MM.1S (cell line): ENCODE measurements at regions not wholly inside any gene's neighbourhood (a gene's known extent, or its start where the extent isn't known, plus 50 kb on each side); places are given as distances from the start of the nearest gene placed in this dataset.

Experiments
- DNase-seq: peaks from one replicate; pipeline ENCODE4 v3.0.0-alpha.2; 2015
- H2AFZ ChIP-seq: fragments of 300-600 bp; sonication (generic); 2 replicates; pipeline ENCODE4 v1.6.0; 2016; ENCODE audit warnings: antibody characterized with exemption, low read length
- H3F3A ChIP-seq: fragments of 300-600 bp; sonication (generic); 2 replicates; pipeline ENCODE4 v1.6.1; 2016; ENCODE audit warnings: mild to moderate bottlenecking, antibody characterized with exemption, low read length, moderate library complexity, mixed read lengths; ENCODE audit not compliant: insufficient read depth
- H3K27ac ChIP-seq: fragments of 300-600 bp; sonication (generic); 2 replicates; pipeline ENCODE4 v1.5.1; 2016; ENCODE audit warnings: mild to moderate bottlenecking, low read length
- H3K27me3 ChIP-seq: fragments of 300-600 bp; sonication (generic); replicated peaks from 2 replicates; pipeline ENCODE4 v1.6.0; 2016; ENCODE audit warnings: low read length; ENCODE audit not compliant: insufficient read depth
- H3K36me3 ChIP-seq: fragments of 300-600 bp; sonication (generic); replicated peaks from 2 replicates; pipeline ENCODE4 v1.6.1; 2016; ENCODE audit warnings: mild to moderate bottlenecking, low read length, mixed read lengths; ENCODE audit not compliant: insufficient read depth
- H3K4me1 ChIP-seq: fragments of 300-600 bp; sonication (generic); 2 replicates; pipeline ENCODE4 v1.6.1; 2016; ENCODE audit warnings: low read length, mixed read lengths
- H3K4me2 ChIP-seq: fragments of 300-600 bp; sonication (generic); 2 replicates; pipeline ENCODE4 v1.6.0; 2016; ENCODE audit warnings: low read depth, low read length
- H3K4me3 ChIP-seq: fragments of 300-600 bp; sonication (generic); 2 replicates; pipeline ENCODE4 v1.5.1; 2016; ENCODE audit warnings: low read length, mixed read lengths
- H3K79me2 ChIP-seq: fragments of 300-600 bp; sonication (generic); 2 replicates; pipeline ENCODE4 v1.6.1; 2016; ENCODE audit warnings: mixed run types, low read length, mixed read lengths
- H3K9ac ChIP-seq: fragments of 300-600 bp; sonication (generic); 2 replicates; pipeline ENCODE4 v1.6.1; 2016; ENCODE audit warnings: low read length, mixed read lengths
- H3K9me2 ChIP-seq: fragments of 300-600 bp; sonication (generic); replicated peaks from 2 replicates; pipeline ENCODE4 v1.6.1; 2016; ENCODE audit warnings: mild to moderate bottlenecking, low read length, mixed read lengths; ENCODE audit not compliant: insufficient read depth
- H3K9me3 ChIP-seq: fragments of 300-600 bp; sonication (generic); replicated peaks from 2 replicates; pipeline ENCODE4 v1.6.1; 2016; ENCODE audit warnings: mild to moderate bottlenecking, low read length, mixed read lengths; ENCODE audit not compliant: insufficient read depth
- H4K20me1 ChIP-seq: fragments of 300-600 bp; sonication (generic); 2 replicates; pipeline ENCODE4 v1.6.1; 2016; ENCODE audit warnings: mild to moderate bottlenecking, low read length, moderate library complexity, mixed read lengths; ENCODE audit not compliant: insufficient read depth
- CTCF ChIP-seq: fragments of 300-600 bp; sonication (generic); IDR thresholded peaks from 2 replicates; pipeline ENCODE4 v1.5.1; 2016; ENCODE audit warnings: antibody characterized with exemption, low read length, mixed read lengths
- EZH2 ChIP-seq: fragments of 300-600 bp; sonication (generic); optimal IDR thresholded peaks from 2 replicates; pipeline ENCODE3; 2017; ENCODE audit warnings: low read depth, mild to moderate bottlenecking, antibody characterized with exemption, low read length, mixed read lengths
- EZH2phosphoT487 ChIP-seq: fragments of 300-600 bp; sonication (generic); IDR thresholded peaks from 2 replicates; pipeline ENCODE4 v1.6.1; 2018; ENCODE audit warnings: antibody characterized with exemption, low read length

- Histone ChIP-seq H3K9me3 (no peaks in the 10 kb centered on the region), H3K36me3 (no peaks in the 10 kb centered on the region), H4K20me1 (no peaks in the 10 kb centered on the region), H3K4me3 (no peak overlapping the region), H2AFZ (no peak overlapping the region), H3K9me2 (no peaks in the 10 kb centered on the region), H3K4me2 (no peak overlapping the region), H3K9ac (no peak overlapping the region), H3K27me3 (no peaks in the 10 kb centered on the region), H3K27ac (no peak overlapping the region), H3K4me1 (no peaks in the 10 kb centered on the region), H3K79me2 (no peaks in the 10 kb centered on the region), H3F3A (no peaks in the 10 kb centered on the region)
- TF ChIP-seq EZH2, result no peak
- TF ChIP-seq EZH2phosphoT487, result no peak
- no peak for TF ChIP-seq CTCF
- DNase-seq, result no peak
Measured at GRCh38 chr12:114774197-114774596, 90.2 kb upstream of the TBX3 start.

GRCh38 chr12:114770323-114770722 lies 86.3 kb upstream of the TBX3 start:
- H2AFZ ChIP-seq, result no peak overlapping the region
- H3K4me1 ChIP-seq, result no peaks in the 10 kb centered on the region
- no peak overlapping the region for H3K4me2 ChIP-seq
- no peak for DNase-seq
- H3K27ac ChIP-seq, result no peak overlapping the region
- H3K9ac ChIP-seq, result no peak overlapping the region
- H3K9me3 ChIP-seq, result no peaks in the 10 kb centered on the region
- no peaks in the 10 kb centered on the region for H3F3A ChIP-seq
- no peaks in the 10 kb centered on the region for H3K36me3 ChIP-seq
- no peaks in the 10 kb centered on the region for H3K9me2 ChIP-seq
- H3K79me2 ChIP-seq, result no peaks in the 10 kb centered on the region
- TF ChIP-seq EZH2phosphoT487, result no peak
- no peak for TF ChIP-seq CTCF
- TF ChIP-seq EZH2, result no peak
- no peak overlapping the region for H3K4me3 ChIP-seq
- no peaks in the 10 kb centered on the region for H4K20me1 ChIP-seq
- no peaks in the 10 kb centered on the region for H3K27me3 ChIP-seq

- H3K27me3 ChIP-seq, result no peaks in the 10 kb centered on the region
- no peaks in the 10 kb centered on the region for H3K9me3 ChIP-seq
- H3K4me1 ChIP-seq, result no peaks in the 10 kb centered on the region
- no peaks in the 10 kb centered on the region for H3K9me2 ChIP-seq
- no peaks in the 10 kb centered on the region for H3F3A ChIP-seq
- no peak for TF ChIP-seq CTCF
- TF ChIP-seq EZH2, result no peak
- H3K27ac ChIP-seq, result no peak overlapping the region
- no peak overlapping the region for H3K9ac ChIP-seq
- no peak for DNase-seq
- no peak overlapping the region for H2AFZ ChIP-seq
- H3K79me2 ChIP-seq, result no peaks in the 10 kb centered on the region
- no peak overlapping the region for H3K4me2 ChIP-seq
- H3K4me3 ChIP-seq, result no peak overlapping the region
- H3K36me3 ChIP-seq, result no peaks in the 10 kb centered on the region
- H4K20me1 ChIP-seq, result no peaks in the 10 kb centered on the region
Measured at GRCh38 chr12:114769634-114770033, 85.7 kb upstream of the TBX3 start.
